ENCODE measurements at regions not wholly inside any gene's neighbourhood (a gene's known extent, or its start where the extent isn't known, plus 50 kb on each side); places are given as distances from the start of the nearest gene placed in this dataset.

- TF ChIP-seq EZH2 (IDR thresholded peaks at IDR 0.05) (no peak), POLR2AphosphoS5 (IDR thresholded peaks at IDR 0.05; ENCODE audit: low read depth, low read length) (no peak), POLR2A (IDR thresholded peaks at IDR 0.05; ENCODE audit: borderline replicate concordance, extremely low read depth, insufficient read depth, insufficient read length) (no peak), REST (IDR thresholded peaks at IDR 0.05; ENCODE audit: low read depth) (no peak), CTCF (IDR thresholded peaks at IDR 0.05 in 2 of 3, conservative IDR thresholded peaks at IDR 0.05 in 1 of 3; ENCODE audit: borderline replicate concordance in 1 of 3, insufficient read depth in 1 of 3, low read depth in 2 of 3, low read length in 2 of 3) (no peak), ZNF274 (IDR thresholded peaks at IDR 0.05; ENCODE audit: low read depth, low read length) (no peak), JUND (IDR thresholded peaks at IDR 0.05) (no peak), ZFX (IDR thresholded peaks at IDR 0.05) (no peak), TCF7L2 (IDR thresholded peaks at IDR 0.05; ENCODE audit: borderline replicate concordance, extremely low read depth, insufficient read depth, insufficient read length) (no peak), YY1 (IDR thresholded peaks at IDR 0.05; ENCODE audit: extremely low read depth, insufficient replicate concordance, low read depth, low read length) (no peak), ATF3 (IDR thresholded peaks at IDR 0.05) (no peak), EZH2phosphoT487 (IDR thresholded peaks at IDR 0.05; ENCODE audit: borderline replicate concordance) (no peak), ZBTB33 (IDR thresholded peaks at IDR 0.05; ENCODE audit: extremely low read depth, insufficient replicate concordance, low read length) (no peak), CEBPB (IDR thresholded peaks at IDR 0.05; ENCODE audit: low read depth) (no peak)
Measured at GRCh38 chr2:2739231-2739795, 408.2 kb upstream of the MYT1L start.

Measured in HCT116 (cell line).